ENCODE measurements at regions not wholly inside any gene's neighbourhood (a gene's known extent, or its start where the extent isn't known, plus 50 kb on each side); places are given as distances from the start of the nearest gene placed in this dataset.
"Not testable (repeated sequence)": the region's sequence is repeated elsewhere in the genome, so short reads cannot be mapped to it uniquely, and the experiment has no call there.

DNA sequence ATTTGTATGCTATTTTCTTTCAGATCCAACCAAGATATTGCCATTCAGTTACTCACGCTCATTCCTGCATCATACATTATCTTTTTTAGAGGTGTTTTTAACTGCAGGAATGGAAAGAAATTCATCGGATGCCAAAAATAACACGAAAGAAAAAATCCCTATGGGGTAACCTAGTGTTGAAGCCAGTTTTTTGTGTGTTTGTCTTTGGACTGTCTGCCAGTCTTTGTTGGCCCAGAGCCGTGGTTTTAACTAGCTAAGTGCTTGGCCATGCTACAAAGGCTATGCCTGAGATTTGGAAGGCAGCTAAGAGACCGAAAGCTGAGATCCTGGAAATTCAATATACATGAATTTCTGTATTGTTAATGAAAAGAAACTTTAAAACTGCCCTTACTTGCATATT, 309.8 kb upstream of the CNTN5 start:
- TF ChIP-seq, protein P1, sequence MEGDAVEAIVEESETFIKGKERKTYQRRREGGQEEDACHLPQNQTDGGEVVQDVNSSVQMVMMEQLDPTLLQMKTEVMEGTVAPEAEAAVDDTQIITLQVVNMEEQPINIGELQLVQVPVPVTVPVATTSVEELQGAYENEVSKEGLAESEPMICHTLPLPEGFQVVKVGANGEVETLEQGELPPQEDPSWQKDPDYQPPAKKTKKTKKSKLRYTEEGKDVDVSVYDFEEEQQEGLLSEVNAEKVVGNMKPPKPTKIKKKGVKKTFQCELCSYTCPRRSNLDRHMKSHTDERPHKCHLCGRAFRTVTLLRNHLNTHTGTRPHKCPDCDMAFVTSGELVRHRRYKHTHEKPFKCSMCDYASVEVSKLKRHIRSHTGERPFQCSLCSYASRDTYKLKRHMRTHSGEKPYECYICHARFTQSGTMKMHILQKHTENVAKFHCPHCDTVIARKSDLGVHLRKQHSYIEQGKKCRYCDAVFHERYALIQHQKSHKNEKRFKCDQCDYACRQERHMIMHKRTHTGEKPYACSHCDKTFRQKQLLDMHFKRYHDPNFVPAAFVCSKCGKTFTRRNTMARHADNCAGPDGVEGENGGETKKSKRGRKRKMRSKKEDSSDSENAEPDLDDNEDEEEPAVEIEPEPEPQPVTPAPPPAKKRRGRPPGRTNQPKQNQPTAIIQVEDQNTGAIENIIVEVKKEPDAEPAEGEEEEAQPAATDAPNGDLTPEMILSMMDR (conservative IDR thresholded peaks at IDR 0.05; ENCODE audit: low read depth): no peak
- CTCF ChIA-PET: no interaction called here
- no peak overlapping the region for H3K27ac ChIP-seq
- POLR2A ChIA-PET (ENCODE audit: low non-redundant PET): no interaction called here
- no peak for DNase-seq (ENCODE audit: low spot score)

DNA sequence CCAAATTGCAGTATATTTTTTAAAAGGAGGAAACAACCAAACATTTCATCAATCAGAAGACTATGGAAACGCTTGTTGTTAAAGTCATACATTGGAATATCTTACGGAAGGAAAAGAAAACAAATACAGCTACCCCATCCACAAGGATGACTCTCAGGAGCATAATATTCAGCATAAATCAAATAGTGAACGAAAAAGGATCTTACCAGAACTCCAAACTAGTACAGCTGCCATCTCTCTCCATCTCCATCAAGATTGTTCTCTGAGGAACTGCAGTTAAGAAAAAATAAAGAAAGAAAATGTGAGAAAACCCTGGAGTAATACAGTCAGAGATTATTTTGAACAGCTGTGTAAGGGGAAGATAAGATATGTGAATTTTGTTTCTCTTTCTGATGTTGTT, 299.8 kb upstream of the CNTN5 start:
- CTCF ChIA-PET: no interaction called here

DNA sequence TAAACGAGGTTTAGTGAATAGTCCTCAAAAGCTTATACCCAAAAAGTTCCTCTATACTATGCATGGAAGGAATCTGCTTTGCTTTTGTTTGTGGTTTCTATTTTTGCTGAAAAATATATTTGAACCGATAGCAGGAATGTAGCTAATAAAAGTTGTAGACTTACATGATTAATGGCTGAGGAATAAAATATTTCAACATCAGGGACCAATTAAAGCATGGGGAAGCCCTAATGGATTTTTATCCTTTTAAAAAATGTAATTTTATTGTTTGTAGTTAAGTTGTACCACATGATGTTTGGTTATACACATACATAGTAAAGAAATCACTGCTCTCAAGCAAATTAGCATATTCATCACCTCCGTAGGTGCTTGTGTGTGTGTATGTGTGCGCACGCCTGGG, 295.3 kb upstream of the CNTN5 start:
- POLR2A ChIA-PET (ENCODE audit: low non-redundant PET): no interaction called here
- TF ChIP-seq, protein P1 (conservative IDR thresholded peaks at IDR 0.05; ENCODE audit: low read depth): no peak
- DNase-seq (ENCODE audit: low spot score): no peak
- CTCF ChIA-PET: interaction anchor here (0.8 kb wide), 1 partner anchor 427 kb away, joined by 3 read pairs; no protein-coding TSS in a partner anchor
- no peak overlapping the region for H3K27ac ChIP-seq

More for the DNA sequence above, 299.8 kb upstream of the CNTN5 start:
- DNase-seq (ENCODE audit: low spot score): no peak
- POLR2A ChIA-PET (ENCODE audit: low non-redundant PET): no interaction called here
- H3K27ac ChIP-seq: no peak overlapping the region
- TF ChIP-seq, protein P1 (conservative IDR thresholded peaks at IDR 0.05; ENCODE audit: low read depth): no peak

DNA sequence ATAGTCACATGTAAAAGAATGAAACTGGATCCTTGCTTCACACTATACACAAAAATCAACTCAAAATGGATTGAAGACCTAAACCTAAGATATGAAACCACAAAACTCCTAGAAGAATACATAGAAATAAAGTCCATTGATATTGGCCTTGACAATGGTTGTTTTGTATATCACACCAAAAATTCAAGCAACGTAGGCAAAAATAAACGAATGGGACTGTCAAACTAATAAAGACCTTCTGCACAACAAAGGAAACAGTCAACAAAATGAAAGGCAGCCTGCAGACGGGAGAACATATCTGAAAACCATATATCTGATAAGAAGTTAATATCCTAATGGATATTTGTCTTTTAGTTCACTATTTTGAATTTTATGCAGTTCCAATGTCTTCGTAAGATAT, 292.3 kb upstream of the CNTN5 start:
- DNase-seq (ENCODE audit: low spot score): no peak

DNA sequence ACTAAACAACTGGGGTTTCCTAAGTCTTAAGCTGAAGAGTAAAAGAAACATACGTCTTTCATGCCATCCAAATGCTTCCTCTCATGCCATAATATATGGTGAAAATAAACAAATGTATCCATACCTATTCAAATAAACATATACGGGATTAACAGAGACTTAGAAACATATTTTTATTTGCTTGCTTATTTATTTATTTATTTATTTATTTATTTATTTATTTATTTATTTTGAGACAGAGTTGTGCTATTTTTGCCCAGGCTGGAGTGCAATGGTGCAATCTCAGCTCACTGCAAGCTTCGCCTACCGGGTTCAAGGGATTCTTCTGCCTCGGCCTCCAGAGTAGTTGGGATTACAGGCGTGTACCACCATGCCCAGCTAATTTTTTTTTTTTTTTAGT, 291.6 kb upstream of the CNTN5 start:
- POLR2A ChIA-PET (ENCODE audit: low non-redundant PET): no interaction called here
- CTCF ChIA-PET: no interaction called here
- DNase-seq (ENCODE audit: low spot score): no peak
- no peak overlapping the region for H3K27ac ChIP-seq
- TF ChIP-seq, protein P1 (conservative IDR thresholded peaks at IDR 0.05; ENCODE audit: low read depth): no peak

More for the DNA sequence above, 292.3 kb upstream of the CNTN5 start:
- H3K27ac ChIP-seq: no peak overlapping the region
- ChIA-PET CTCF (no interaction called here), POLR2A (ENCODE audit: low non-redundant PET) (no interaction called here)
- TF ChIP-seq, protein P1 (conservative IDR thresholded peaks at IDR 0.05; ENCODE audit: low read depth): no peak

DNA sequence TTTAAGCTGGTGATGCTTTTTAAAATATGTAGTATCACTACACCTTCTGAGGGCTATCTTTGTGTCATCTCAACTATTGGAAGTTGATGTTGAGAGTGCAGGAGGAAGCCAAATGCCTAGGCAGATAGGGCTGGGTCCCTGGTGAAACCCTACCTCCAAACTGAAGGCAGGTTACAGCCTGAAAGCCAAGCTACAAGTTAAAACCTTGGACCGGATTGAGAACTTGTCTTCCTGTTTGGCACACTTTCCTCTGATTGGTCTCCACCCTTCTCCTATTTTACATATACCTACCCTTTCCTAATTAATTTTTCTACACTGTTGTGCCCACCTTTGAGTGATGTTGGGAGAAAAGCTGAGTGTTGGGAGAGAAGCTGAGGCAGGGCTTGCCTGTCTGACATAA, 287.8 kb upstream of the CNTN5 start:
- CTCF ChIA-PET: no interaction called here

DNA sequence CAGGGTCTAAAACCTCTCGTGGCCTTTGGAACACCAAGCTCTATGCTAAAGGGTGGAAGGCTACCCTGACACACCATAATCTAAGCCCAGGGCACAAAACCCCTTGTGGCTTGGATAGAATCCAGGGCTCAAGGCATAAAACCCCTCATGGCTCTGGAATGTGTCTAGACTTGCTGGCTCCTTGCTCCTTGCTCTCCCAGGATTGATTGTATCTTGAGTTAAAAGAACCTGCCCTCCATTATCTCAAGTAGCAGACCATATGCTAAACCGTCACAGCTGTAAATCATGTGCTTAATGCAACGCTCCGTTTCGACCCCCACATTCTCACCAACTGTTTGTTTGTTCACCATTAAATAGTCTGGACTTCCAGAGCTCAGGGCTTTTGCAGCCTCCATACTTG, 287.4 kb upstream of the CNTN5 start:
- CTCF ChIA-PET; DNase-seq (ENCODE audit: low spot score); POLR2A ChIA-PET (ENCODE audit: low non-redundant PET); H3K27ac ChIP-seq: not testable (repeated sequence)

More for the DNA sequence above, 287.8 kb upstream of the CNTN5 start:
- H3K27ac ChIP-seq: no peak overlapping the region
- no peak for DNase-seq (ENCODE audit: low spot score)
- TF ChIP-seq, protein P1 (conservative IDR thresholded peaks at IDR 0.05; ENCODE audit: low read depth): no peak
- POLR2A ChIA-PET (ENCODE audit: low non-redundant PET): no interaction called here

Data from RWPE1 (cell line).